Suprapubic skin (tissue), 4 donors: ENCODE measurements at regions not wholly inside any gene's neighbourhood (a gene's known extent, or its start where the extent isn't known, plus 50 kb on each side); places are given as distances from the start of the nearest gene placed in this dataset.

Experiments
- DNase-seq, 2 donors: peaks; one replicate each; pipeline ENCODE4 v3.0.0-alpha.2; 2019; ENCODE audit warnings: low spot score in 2 of 2
- H3K27ac ChIP-seq: fragments of 200-600 bp; sonication (generic); one replicate; pipeline ENCODE4 v1.5.1; 2019
- H3K27me3 ChIP-seq: fragments of 200-600 bp; sonication (generic); one replicate; pipeline ENCODE4 v1.5.1; 2019
- H3K36me3 ChIP-seq: fragments of 200-600 bp; sonication (generic); one replicate; pipeline ENCODE4 v1.5.1; 2019
- H3K4me1 ChIP-seq: fragments of 200-600 bp; sonication (generic); one replicate; pipeline ENCODE4 v1.5.1; 2019
- H3K4me3 ChIP-seq: fragments of 200-600 bp; sonication (generic); one replicate; pipeline ENCODE4 v1.5.1; 2019; ENCODE audit warnings: mild to moderate bottlenecking
- H3K9me3 ChIP-seq: fragments of 200-600 bp; sonication (generic); one replicate; pipeline ENCODE4 v1.5.1; 2019
- EP300 ChIP-seq: sonication (generic); formaldehyde crosslinking; IDR thresholded peaks from one replicate; pipeline ENCODE4 v1.6.1; 2017; ENCODE audit warnings: antibody characterized with exemption
- POLR2A ChIP-seq, 2 donors: fragments of 450-650 bp; IDR thresholded peaks; one replicate each; pipeline ENCODE4 v1.6.1; 2017; ENCODE audit warnings: antibody characterized with exemption in 2 of 2, mild to moderate bottlenecking in 2 of 2, moderate library complexity in 2 of 2
- POLR2AphosphoS5 ChIP-seq, 3 donors: sonication (generic); formaldehyde crosslinking; IDR thresholded peaks; one replicate each; pipeline ENCODE4 v1.6.1; 2017; ENCODE audit warnings: antibody characterized with exemption in 3 of 3
- WGBS: methylation state at CpG from one replicate; pipeline ENCODE4 v1.1.5; 2018; 5-methylcytosine and 5-hydroxymethylcytosine counted together
- TF ChIP-seq, protein P1 (sequence below), 2 donors: fragments of 200-600 bp in 1 of 2; fragments of 450-650 bp in 1 of 2; sonication (generic) in 1 of 2; IDR thresholded peaks; one replicate each; pipeline ENCODE4 v1.5.1; 2016 to 2019; ENCODE audit warnings: antibody characterized with exemption in 2 of 2, mild to moderate bottlenecking in 1 of 2, moderate library complexity in 1 of 2

DNA sequence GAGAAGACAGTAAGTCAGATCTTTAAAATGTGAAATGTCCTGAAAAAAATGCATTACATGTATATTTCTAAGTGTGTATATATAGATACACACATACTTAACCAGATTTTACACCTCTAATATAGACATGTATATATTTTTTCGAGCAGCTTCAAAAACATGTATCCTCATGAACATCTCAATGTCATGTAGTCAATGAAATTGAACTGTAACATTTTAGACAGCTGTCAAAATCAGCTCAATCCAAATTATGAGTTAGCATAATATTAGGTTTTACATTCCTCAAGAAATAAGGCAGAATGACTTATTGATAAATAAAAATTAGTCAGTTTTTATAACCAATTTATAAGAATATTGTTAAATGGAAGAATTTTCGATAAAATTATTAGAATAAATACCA, 665.7 kb downstream of the BRINP3 start:
- no peak for DNase-seq
- 81% methylated on average over 2 of the region's 2 CpGs for WGBS
- Histone ChIP-seq H3K27me3 (no peaks in the 10 kb centered on the region), H3K4me3 (no peak overlapping the region), H3K36me3 (no peaks in the 10 kb centered on the region), H3K4me1 (no peaks in the 10 kb centered on the region), H3K27ac (no peak overlapping the region), H3K9me3 (no peaks in the 10 kb centered on the region)
- TF ChIP-seq POLR2AphosphoS5 (IDR thresholded peaks at IDR 0.05) (no peak), POLR2A (IDR thresholded peaks at IDR 0.05) (no peak)

DNA sequence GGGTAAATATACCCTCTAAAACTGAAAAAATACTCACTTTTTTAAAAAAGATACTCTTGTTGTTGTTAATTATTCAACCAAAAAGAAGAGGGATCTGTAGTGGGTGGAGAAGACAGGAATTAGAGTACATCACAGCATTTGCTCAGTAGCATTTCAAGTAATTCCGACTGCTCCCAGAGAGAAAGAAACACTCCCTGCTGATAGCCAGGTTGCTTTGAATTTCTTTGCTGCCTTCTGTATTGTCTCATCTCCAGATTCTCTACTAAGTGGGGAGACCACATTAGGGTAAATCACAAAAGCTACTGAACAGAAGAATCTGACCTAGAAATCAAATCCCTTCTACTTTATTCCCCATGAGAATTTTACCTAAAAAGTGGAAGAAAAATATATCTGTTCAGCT, 661.1 kb downstream of the BRINP3 start:
- Histone ChIP-seq H3K4me1 (no peaks in the 10 kb centered on the region), H3K4me3 (no peak overlapping the region), H3K27me3 (no peaks in the 10 kb centered on the region), H3K27ac (no peak overlapping the region), H3K9me3 (no peaks in the 10 kb centered on the region), H3K36me3 (no peaks in the 10 kb centered on the region)
- no peak for DNase-seq
- TF ChIP-seq, protein P1, sequence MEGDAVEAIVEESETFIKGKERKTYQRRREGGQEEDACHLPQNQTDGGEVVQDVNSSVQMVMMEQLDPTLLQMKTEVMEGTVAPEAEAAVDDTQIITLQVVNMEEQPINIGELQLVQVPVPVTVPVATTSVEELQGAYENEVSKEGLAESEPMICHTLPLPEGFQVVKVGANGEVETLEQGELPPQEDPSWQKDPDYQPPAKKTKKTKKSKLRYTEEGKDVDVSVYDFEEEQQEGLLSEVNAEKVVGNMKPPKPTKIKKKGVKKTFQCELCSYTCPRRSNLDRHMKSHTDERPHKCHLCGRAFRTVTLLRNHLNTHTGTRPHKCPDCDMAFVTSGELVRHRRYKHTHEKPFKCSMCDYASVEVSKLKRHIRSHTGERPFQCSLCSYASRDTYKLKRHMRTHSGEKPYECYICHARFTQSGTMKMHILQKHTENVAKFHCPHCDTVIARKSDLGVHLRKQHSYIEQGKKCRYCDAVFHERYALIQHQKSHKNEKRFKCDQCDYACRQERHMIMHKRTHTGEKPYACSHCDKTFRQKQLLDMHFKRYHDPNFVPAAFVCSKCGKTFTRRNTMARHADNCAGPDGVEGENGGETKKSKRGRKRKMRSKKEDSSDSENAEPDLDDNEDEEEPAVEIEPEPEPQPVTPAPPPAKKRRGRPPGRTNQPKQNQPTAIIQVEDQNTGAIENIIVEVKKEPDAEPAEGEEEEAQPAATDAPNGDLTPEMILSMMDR (IDR thresholded peaks at IDR 0.05) = no peak
- TF ChIP-seq EP300 (no peak), POLR2A (IDR thresholded peaks at IDR 0.05) (no peak), POLR2AphosphoS5 (IDR thresholded peaks at IDR 0.05) (no peak)
- WGBS = 72% methylated on average over 1 of the region's 1 CpG

GRCh38 chr1:189819751-189820150, 657.9 kb downstream of the BRINP3 start:
- TF ChIP-seq, protein P1 (IDR thresholded peaks at IDR 0.05) = no peak
- no peak for TF ChIP-seq EP300
- TF ChIP-seq POLR2AphosphoS5 (IDR thresholded peaks at IDR 0.05) = no peak
- TF ChIP-seq POLR2A (IDR thresholded peaks at IDR 0.05) = no peak
- H3K36me3 ChIP-seq = no peaks in the 10 kb centered on the region
- no peak overlapping the region for H3K27ac ChIP-seq
- DNase-seq = no peak
- 66% methylated on average over 2 of the region's 2 CpGs for WGBS
- H3K9me3 ChIP-seq = no peaks in the 10 kb centered on the region
- no peak overlapping the region for H3K4me3 ChIP-seq
- no peaks in the 10 kb centered on the region for H3K4me1 ChIP-seq
- no peaks in the 10 kb centered on the region for H3K27me3 ChIP-seq

GRCh38 chr1:189821833-189822232, 655.8 kb downstream of the BRINP3 start:
- WGBS = 0% methylated on average over 1 of the region's 1 CpG
- TF ChIP-seq, protein P1 (IDR thresholded peaks at IDR 0.05) = no peak
- no peak for TF ChIP-seq POLR2A (IDR thresholded peaks at IDR 0.05)
- no peak for TF ChIP-seq POLR2AphosphoS5 (IDR thresholded peaks at IDR 0.05)
- no peak overlapping the region for H3K4me3 ChIP-seq
- H3K9me3 ChIP-seq = no peaks in the 10 kb centered on the region
- DNase-seq = no peak
- no peak overlapping the region for H3K27ac ChIP-seq
- H3K27me3 ChIP-seq = no peaks in the 10 kb centered on the region
- H3K36me3 ChIP-seq = no peaks in the 10 kb centered on the region
- H3K4me1 ChIP-seq = no peaks in the 10 kb centered on the region

GRCh38 chr1:189834813-189835212, 642.9 kb downstream of the BRINP3 start:
- no peaks in the 10 kb centered on the region for H3K27me3 ChIP-seq
- DNase-seq = no peak
- no peak overlapping the region for H3K27ac ChIP-seq
- H3K4me3 ChIP-seq = no peak overlapping the region
- TF ChIP-seq, protein P1 (IDR thresholded peaks at IDR 0.05) = no peak
- WGBS = 46% methylated on average over 4 of the region's 4 CpGs
- no peaks in the 10 kb centered on the region for H3K36me3 ChIP-seq
- H3K9me3 ChIP-seq = no peaks in the 10 kb centered on the region
- H3K4me1 ChIP-seq = no peaks in the 10 kb centered on the region

DNA sequence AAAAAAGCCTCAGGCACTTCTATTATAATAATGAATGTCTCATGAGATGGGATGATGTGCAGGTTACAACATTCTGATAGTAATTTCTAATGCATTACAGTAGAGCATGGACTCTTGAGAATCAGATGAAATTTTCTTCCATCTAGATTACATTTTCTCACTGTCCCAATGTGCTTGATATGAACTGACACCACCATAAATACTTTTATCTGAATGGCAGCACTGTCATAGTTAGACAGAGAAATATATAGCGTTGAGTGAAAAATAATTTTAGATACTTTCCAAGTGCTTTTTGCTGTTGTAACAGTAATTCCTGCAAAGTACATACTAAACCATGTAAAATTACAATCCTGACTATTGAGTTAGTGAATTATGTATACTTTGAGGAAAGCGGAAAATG, 630.1 kb downstream of the BRINP3 start:
- H3K4me1 ChIP-seq = no peaks in the 10 kb centered on the region
- 89% methylated on average over 2 of the region's 2 CpGs for WGBS
- no peaks in the 10 kb centered on the region for H3K9me3 ChIP-seq
- H3K4me3 ChIP-seq = no peak overlapping the region
- TF ChIP-seq, protein P1 (IDR thresholded peaks at IDR 0.05) = no peak
- TF ChIP-seq POLR2AphosphoS5 (IDR thresholded peaks at IDR 0.05) (no peak), POLR2A (IDR thresholded peaks at IDR 0.05) (no peak), EP300 (no peak)
- H3K27me3 ChIP-seq = no peaks in the 10 kb centered on the region
- no peak for DNase-seq
- H3K27ac ChIP-seq = no peak overlapping the region
- no peaks in the 10 kb centered on the region for H3K36me3 ChIP-seq
